PC-9 (cell line): ENCODE measurements at regions not wholly inside any gene's neighbourhood (a gene's known extent, or its start where the extent isn't known, plus 50 kb on each side); places are given as distances from the start of the nearest gene placed in this dataset.

Source experiments
- BruUV-seq: library from RNA; stranded (reverse); fragments of 400-500 nt; replicated peaks from 2 replicates; lab custom pipeline; 2021; lab: Mats Ljungman, UMichigan
- CTCF ChIA-PET: fragments of 300-600 bp; sonication (Branson Sonifier 250); formaldehyde crosslinking; loops from one replicate; lab custom pipeline; 2022; ENCODE audit warnings: antibody characterized with exemption; lab: Charles Lee
- POLR2A ChIA-PET: fragments of 300-600 bp; sonication (Branson Sonifier 250); formaldehyde crosslinking; loops from one replicate; lab custom pipeline; 2022; ENCODE audit warnings: antibody characterized with exemption; ENCODE audit not compliant: unreplicated experiment; lab: Charles Lee
- DNase-seq, 2 experiments: peaks; one replicate each; pipeline versions ENCODE4 v3.0.0 to v3.0.0-alpha.2; 2015 to 2022; ENCODE audit warnings: mixed read lengths in 1 of 2
- H2AFZ ChIP-seq: fragments of 200-600 bp; sonication (generic); 2 replicates; pipeline ENCODE4 v1.8.1; 2017; ENCODE audit warnings: antibody characterized with exemption
- H3F3A ChIP-seq: fragments of 200-600 bp; sonication (generic); 2 replicates; pipeline ENCODE4 v1.8.1; 2017; ENCODE audit warnings: antibody characterized with exemption, mild to moderate bottlenecking, low read depth; ENCODE audit not compliant: insufficient read depth
- H3K27ac ChIP-seq: fragments of 200-600 bp; sonication (generic); 2 replicates; pipeline ENCODE4 v1.6.1; 2016; ENCODE audit warnings: mixed run types
- H3K27me3 ChIP-seq: fragments of 200-600 bp; sonication (generic); 2 replicates; pipeline ENCODE4 v1.6.1; 2016; ENCODE audit warnings: low read depth, mixed run types; ENCODE audit not compliant: insufficient read depth
- H3K36me3 ChIP-seq: fragments of 200-600 bp; sonication (generic); 2 replicates; pipeline ENCODE4 v1.6.1; 2016; ENCODE audit warnings: low read depth, mixed run types
- H3K4me1 ChIP-seq: fragments of 200-600 bp; sonication (generic); replicated peaks from 2 replicates; pipeline ENCODE4 v1.6.1; 2016; ENCODE audit warnings: mixed run types; ENCODE audit not compliant: insufficient read depth
- H3K4me2 ChIP-seq: fragments of 200-600 bp; sonication (generic); 2 replicates; pipeline ENCODE4 v1.6.1; 2017; ENCODE audit warnings: mixed run types
- H3K4me3 ChIP-seq: fragments of 200-600 bp; sonication (generic); 2 replicates; pipeline ENCODE4 v1.6.1; 2016; ENCODE audit warnings: mixed run types
- H3K79me2 ChIP-seq: fragments of 200-600 bp; sonication (generic); 2 replicates; pipeline ENCODE4 v1.6.1; 2017; ENCODE audit warnings: low read depth, mixed run types
- H3K9me2 ChIP-seq: fragments of 200-600 bp; sonication (generic); 2 replicates; pipeline ENCODE4 v1.8.1; 2017; ENCODE audit warnings: mild to moderate bottlenecking; ENCODE audit not compliant: insufficient read depth
- H3K9me3 ChIP-seq: fragments of 200-600 bp; sonication (generic); 2 replicates; pipeline ENCODE4 v1.8.1; 2016; ENCODE audit warnings: low read depth; ENCODE audit not compliant: insufficient read depth
- H4K20me1 ChIP-seq: fragments of 200-600 bp; sonication (generic); 2 replicates; pipeline ENCODE4 v1.8.1; 2017; ENCODE audit not compliant: insufficient read depth
- EZH2 ChIP-seq: fragments of 200-600 bp; sonication (generic); IDR thresholded peaks from 2 replicates; pipeline ENCODE4 v1.8.0; 2017; ENCODE audit warnings: antibody characterized with exemption, low read depth
- intact Hi-C: fragments of 100-400 bp; cut with micrococcal nuclease; formaldehyde crosslinking; loops from one replicate; pipeline ENCODE4 v1.10.0; 2022; ENCODE audit not compliant: unreplicated experiment
- TF ChIP-seq, protein P1 (sequence below): fragments of 200-600 bp; sonication (generic); conservative IDR thresholded peaks from 2 replicates; pipeline ENCODE4 v1.6.1; 2017; ENCODE audit warnings: mixed run types, antibody characterized with exemption, mild to moderate bottlenecking, moderate library complexity

DNA sequence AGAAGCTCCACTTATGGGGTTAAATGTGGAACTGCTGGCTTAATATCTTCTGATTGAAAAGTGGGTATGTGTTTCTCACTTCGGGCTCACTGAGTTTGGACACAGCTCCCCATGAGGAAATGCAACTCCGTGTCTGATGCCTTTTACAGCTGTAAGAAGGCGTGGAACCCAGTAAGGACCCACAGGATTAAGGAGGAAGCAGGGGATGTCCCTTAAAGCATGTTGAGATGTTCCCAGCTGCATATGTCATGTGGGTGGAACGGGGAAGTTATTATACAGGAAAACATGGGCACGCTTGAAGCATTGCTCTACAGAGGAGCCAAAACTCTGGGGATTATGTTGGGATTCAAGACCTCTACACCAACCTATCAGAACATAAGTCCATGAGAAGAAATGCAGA, 224.4 kb downstream of the NEBL start:
- H3K4me3 ChIP-seq: no peak overlapping the region
- H3K79me2 ChIP-seq: no peaks in the 10 kb centered on the region
- CTCF ChIA-PET: no interaction called here
- peaks cover 47% of the 10 kb centered on the region for H3K27me3 ChIP-seq
- intact Hi-C loops: no loop called here
- no peaks in the 10 kb centered on the region for H3K9me3 ChIP-seq
- no peaks in the 10 kb centered on the region for H3K36me3 ChIP-seq
- POLR2A ChIA-PET: no interaction called here
- no peaks in the 10 kb centered on the region for H3K9me2 ChIP-seq
- no peak overlapping the region for H2AFZ ChIP-seq
- H3K4me1 ChIP-seq: no peaks in the 10 kb centered on the region
- no peaks in the 10 kb centered on the region for H3F3A ChIP-seq
- no peak for DNase-seq
- H3K4me2 ChIP-seq: no peak overlapping the region
- H4K20me1 ChIP-seq: no peaks in the 10 kb centered on the region
- TF ChIP-seq, protein P1, sequence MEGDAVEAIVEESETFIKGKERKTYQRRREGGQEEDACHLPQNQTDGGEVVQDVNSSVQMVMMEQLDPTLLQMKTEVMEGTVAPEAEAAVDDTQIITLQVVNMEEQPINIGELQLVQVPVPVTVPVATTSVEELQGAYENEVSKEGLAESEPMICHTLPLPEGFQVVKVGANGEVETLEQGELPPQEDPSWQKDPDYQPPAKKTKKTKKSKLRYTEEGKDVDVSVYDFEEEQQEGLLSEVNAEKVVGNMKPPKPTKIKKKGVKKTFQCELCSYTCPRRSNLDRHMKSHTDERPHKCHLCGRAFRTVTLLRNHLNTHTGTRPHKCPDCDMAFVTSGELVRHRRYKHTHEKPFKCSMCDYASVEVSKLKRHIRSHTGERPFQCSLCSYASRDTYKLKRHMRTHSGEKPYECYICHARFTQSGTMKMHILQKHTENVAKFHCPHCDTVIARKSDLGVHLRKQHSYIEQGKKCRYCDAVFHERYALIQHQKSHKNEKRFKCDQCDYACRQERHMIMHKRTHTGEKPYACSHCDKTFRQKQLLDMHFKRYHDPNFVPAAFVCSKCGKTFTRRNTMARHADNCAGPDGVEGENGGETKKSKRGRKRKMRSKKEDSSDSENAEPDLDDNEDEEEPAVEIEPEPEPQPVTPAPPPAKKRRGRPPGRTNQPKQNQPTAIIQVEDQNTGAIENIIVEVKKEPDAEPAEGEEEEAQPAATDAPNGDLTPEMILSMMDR: no peak
- no peak for TF ChIP-seq EZH2
- no peak overlapping the region for H3K27ac ChIP-seq
- BruUV-seq: no TSS peak

GRCh38 chr10:20670579-20670978, 226.5 kb downstream of the NEBL start:
- H4K20me1 ChIP-seq: no peaks in the 10 kb centered on the region
- ChIA-PET CTCF (no interaction called here), POLR2A (no interaction called here)
- peaks cover 29% of the 10 kb centered on the region for H3K27me3 ChIP-seq
- no peak overlapping the region for H3K27ac ChIP-seq
- BruUV-seq: no TSS peak
- no peak for DNase-seq
- no peak for TF ChIP-seq EZH2
- TF ChIP-seq, protein P1: no peak
- no peaks in the 10 kb centered on the region for H3K4me1 ChIP-seq
- no peaks in the 10 kb centered on the region for H3F3A ChIP-seq
- intact Hi-C loops: no loop called here
- no peaks in the 10 kb centered on the region for H3K79me2 ChIP-seq
- no peaks in the 10 kb centered on the region for H3K9me2 ChIP-seq
- H3K4me2 ChIP-seq: no peak overlapping the region
- H3K9me3 ChIP-seq: no peaks in the 10 kb centered on the region
- no peak overlapping the region for H2AFZ ChIP-seq
- no peaks in the 10 kb centered on the region for H3K36me3 ChIP-seq
- no peak overlapping the region for H3K4me3 ChIP-seq

DNA sequence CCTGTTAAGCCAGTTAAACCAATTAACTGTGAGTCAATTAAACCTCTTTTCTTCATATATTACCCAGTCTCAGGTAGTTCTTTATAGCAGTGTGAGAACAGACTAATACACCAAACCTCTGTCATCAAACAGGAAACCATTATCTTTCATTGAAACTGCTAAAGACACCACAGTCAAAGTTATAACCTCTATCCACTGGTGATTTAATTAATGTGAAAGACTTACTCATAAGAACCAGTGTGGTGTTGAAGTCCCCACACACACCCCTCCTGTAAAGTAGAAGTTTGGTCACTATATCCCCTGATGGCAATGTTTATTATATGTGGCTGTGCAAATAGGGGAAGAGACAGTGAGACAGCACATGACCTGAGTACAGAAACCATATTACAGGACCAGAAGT, 228.1 kb downstream of the NEBL start:
- TF ChIP-seq, protein P1: no peak
- no peak for TF ChIP-seq EZH2
- no TSS peak for BruUV-seq
- Histone ChIP-seq H3K36me3 (no peaks in the 10 kb centered on the region), H3K27ac (no peak overlapping the region), H3K4me3 (no peak overlapping the region), H3K79me2 (no peaks in the 10 kb centered on the region), H3F3A (no peaks in the 10 kb centered on the region), H3K9me2 (no peaks in the 10 kb centered on the region), H3K9me3 (no peaks in the 10 kb centered on the region), H3K4me1 (no peaks in the 10 kb centered on the region), H2AFZ (no peak overlapping the region), H3K27me3 (peaks cover 16% of the 10 kb centered on the region; the same call in 1 of the 2 replicates), H3K4me2 (no peak overlapping the region), H4K20me1 (no peaks in the 10 kb centered on the region)
- intact Hi-C loops: no loop called here
- no peak for DNase-seq
- CTCF ChIA-PET: no interaction called here
- POLR2A ChIA-PET: no interaction called here
